ENCODE measurements at regions not wholly inside any gene's neighbourhood (a gene's known extent, or its start where the extent isn't known, plus 50 kb on each side); places are given as distances from the start of the nearest gene placed in this dataset.
"Not testable (repeated sequence)": the region's sequence is repeated elsewhere in the genome, so short reads cannot be mapped to it uniquely, and the experiment has no call there.

DNA sequence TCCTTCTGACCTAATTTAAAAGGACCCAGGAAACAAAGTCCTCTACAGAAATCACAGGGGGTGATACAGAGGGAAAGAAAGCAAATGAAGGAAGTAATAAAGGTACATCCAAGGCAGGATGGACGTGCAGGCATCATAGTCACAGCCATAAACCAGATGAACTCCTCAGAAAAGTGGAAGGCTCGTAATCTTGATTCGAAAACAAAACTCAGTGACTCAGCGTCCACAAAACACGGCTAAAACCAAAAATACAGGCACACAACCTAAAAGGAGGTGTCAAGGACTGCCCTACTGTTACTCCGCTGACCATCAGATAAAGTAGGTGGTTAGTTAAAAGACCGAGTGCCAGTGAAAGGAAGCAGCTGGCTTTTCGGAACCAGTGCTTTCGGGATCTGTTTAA, 81.5 kb downstream of the TRIM69 start:
- DNase-seq (ENCODE audit: low read depth in 1 of 2, low spot score in 1 of 2) = not testable (repeated sequence)

DNA sequence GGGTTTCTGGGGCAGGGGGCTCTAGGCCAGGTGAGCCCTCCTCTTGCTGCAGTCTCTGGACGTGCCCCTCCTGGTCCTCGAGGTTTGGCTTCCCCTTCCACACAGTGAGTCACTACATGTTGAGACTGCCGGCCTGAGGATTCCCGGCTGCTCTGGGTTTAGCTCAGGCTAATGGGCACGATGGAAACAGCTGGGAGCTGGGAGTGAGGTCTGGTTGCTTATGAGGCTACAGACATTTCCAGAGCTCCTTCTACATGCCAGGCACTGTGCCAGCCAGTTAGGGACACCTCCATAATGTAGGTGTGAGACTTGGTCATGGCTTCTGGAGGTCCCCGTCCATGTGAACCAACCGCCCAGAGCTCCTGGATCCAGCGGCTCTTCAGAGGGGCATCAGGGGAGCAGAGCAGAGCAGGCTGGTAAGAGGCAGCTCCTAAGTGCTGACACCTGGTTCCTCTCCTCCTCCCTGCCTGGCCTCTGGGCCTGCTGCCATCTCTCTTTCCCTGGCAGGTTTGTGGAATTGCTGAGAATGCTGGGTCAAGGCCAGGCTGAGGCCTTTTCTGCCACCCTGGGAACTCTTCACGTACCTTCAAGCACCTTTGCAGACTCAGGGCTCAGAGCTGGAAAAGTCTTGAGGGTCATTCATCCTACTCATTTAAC, 83.1 kb downstream of the TRIM69 start:
- not testable (repeated sequence) for DNase-seq (ENCODE audit: low read depth in 1 of 2, low spot score in 1 of 2)

DNA sequence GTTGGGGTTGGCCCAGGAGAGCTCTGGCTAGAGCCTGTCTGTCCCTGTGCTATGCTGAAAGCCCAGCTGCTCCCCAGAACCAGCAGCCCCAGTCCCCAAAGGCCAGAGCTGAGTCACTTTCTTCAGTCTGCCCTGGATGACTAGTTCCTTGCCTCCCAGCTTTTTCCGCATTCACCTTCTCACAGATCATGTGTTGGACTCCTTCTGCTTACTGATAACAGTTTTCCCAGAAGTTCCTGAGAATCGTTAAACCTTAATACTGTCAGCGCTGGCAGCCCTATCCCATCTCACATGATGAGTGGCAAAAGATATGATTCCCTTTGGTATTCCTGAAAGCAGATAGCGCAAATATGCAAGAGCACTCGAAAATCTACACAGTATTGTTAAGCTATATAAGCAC, 84.2 kb downstream of the TRIM69 start:
- DNase-seq (ENCODE audit: low read depth in 1 of 2, low spot score in 1 of 2) = not testable (repeated sequence)

- DNase-seq (ENCODE audit: low read depth in 1 of 2, low spot score in 1 of 2) = not testable (repeated sequence)
These were observed 84.6 kb downstream of the TRIM69 start for GRCh38 chr15:44820967-44821366.

DNA sequence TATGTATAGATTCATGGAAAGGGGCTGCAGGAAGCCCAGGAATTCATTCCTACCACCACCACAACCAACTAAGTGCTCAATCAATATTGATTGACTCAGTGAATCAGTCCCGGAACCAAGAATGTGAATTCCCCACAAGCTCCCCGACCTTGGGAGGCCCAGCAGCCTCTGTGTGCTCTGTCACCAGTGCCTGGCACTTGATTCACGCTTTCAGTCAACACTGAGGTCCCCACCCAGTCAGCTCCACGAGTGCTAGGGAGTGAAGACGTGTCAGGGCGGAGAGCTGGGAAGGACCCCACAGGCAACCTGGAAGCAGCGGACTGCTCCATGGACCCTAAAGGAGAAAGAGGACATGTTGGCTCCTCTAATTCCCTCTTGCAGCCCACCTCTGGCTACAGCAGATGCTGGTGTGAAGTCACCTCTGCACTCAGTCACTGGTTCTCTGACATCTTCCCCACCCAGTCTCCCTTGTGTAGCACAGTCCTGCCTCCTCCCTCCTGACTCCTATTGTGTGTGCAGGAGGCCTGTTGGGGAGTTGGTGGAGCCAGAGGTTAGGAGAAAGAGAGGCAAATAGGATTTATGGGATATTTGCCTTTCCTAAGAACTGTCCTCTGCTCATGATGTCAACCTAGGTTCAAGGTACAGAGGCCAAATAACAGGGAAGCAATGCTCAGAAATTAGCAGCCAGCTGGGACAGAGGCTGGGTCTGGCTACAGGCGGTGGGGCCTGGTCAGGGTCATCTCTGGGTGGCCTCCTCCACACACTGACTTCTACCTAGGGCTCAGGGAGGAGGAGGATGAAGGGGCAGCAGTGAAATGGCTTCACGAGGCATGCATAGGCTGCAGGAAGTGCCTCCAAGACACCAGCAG, 88.2 kb downstream of the TRIM69 start:
- DNase-seq (ENCODE audit: low read depth in 1 of 2, low spot score in 1 of 2) = not testable (repeated sequence)

DNA sequence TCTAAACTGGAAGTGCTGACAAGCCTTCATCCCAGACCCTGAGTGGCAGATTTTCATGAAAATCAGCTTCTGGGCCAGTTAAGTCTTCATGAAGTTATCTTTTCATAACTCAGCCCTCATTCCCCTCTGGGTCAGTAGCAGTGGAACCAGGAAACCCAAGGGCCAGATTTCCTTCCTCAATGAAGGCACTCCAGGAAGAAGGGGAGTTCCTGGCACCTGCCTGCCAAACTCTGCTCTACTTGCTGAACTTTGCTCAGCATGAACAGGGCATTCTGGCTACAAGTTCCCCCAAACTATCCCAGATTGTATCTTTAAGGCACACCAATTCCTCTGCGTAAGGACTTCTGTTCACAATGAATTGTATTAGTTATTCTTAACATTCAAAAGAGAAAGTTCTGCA, 90.3 kb downstream of the TRIM69 start:
- not testable (repeated sequence) for DNase-seq (ENCODE audit: low read depth in 1 of 2, low spot score in 1 of 2)

DNA sequence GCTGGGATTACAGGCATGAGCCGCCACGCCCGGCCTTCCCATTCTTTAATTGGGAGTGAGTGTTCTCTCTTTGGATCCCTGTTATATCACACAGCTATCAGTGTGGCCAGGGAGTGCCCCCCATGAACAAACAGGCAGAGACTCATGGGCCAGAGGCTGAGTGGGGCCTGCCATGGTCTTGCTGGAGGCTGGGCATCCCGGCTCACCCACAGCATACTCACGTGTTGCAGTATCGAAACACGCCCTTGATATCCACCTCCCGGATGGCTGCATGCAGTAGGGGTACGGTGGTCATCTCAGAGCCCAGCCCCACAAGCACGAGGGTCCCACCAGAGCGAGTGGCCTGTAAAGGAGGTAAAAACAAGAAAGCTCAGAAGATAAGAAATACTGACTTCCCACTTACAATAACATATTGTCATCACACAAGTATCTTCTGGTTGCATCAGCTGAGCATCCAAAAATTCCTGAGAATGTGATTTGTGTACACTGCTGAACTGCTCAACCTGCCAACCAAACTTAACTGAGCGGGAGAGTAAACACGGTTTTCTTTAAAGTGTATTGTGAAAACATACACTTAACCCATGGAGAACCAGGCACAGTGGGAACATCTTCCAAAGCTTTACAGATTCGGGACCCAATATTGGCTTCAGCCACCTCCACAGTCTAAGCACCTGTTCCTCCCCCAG, 92.0 kb downstream of the TRIM69 start:
- DNase-seq (ENCODE audit: low read depth in 1 of 2, low spot score in 1 of 2) = not testable (repeated sequence)

DNA sequence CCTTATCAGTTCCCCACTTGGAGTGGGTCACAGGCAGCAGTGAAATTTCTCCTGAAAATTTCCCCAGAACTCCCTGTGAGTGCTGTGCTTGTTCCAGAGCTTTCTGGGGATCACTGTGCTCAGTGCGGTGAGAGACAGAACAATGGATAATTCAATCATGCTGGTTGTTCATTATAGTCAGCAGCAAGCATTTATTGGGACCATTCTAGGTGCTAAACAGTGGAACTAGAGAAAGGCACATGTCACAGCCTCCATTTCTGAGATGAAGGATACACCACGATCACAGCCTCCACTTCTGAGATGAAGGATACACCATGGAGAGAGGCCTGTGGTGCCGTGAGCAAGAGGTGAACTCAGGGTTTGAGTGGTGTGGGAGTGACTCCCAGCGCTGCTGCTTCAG, 92.8 kb downstream of the TRIM69 start:
- not testable (repeated sequence) for DNase-seq (ENCODE audit: low read depth in 1 of 2, low spot score in 1 of 2)

DNA sequence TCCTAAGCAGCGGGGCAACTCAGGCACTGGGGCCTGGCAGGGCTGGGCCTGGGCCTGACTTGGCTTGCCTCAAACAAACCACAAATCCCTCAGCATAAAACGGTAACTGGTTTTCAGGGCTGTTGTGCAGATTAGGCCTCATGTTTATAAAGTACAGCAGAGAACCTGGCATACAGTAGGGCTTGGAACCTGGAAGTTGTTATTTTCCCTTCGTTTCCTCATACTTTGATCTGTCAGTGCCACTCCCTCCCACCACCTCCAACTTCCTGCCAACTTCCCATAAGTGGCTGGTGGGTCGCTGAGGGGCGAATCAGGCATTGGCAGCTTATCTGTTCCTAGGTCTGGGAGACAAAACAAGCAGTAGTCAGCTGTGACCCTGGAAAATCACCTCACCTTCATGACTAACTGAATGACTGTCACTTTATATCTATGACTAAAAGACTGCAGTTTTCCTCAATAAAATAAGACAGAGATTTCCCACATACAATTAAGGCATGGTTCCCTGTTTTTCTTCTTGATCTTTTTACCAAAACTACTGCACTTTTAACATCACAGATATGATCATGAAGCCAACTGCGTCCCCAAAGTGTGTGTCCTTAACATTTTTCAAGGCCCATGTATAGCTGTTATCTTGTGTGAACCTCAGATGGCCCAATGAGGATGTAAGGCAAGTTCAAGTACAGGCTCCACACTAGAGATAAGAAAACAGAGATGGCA, 94.5 kb downstream of the TRIM69 start:
- DNase-seq (ENCODE audit: low read depth in 1 of 2, low spot score in 1 of 2) = not testable (repeated sequence)

GRCh38 chr15:44831409-44831741, 95.0 kb downstream of the TRIM69 start:
- DNase-seq (ENCODE audit: low read depth in 1 of 2, low spot score in 1 of 2) = not testable (repeated sequence)

- DNase-seq (ENCODE audit: low read depth in 1 of 2, low spot score in 1 of 2) = not testable (repeated sequence)
These were observed 95.8 kb downstream of the TRIM69 start for GRCh38 chr15:44832133-44832532.

DNA sequence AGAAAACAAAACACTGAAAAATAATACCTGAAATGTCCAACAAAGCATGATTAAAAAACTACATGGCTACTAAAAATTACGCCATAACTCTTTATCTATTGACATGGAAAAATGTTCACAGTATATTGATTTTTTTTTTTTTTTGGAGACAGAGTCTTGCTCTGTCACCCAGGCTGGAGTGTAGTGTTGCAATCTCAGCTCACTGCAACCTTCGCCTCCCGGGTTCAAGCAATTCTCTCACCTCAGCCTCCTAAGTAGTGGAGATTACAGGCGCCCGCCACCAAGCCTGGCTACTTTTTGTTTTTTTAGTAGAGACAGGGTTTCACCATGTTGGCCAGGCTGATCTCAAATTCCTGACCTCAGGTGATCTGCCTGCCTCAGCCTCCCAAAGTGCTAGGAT, 96.8 kb downstream of the TRIM69 start:
- not testable (repeated sequence) for DNase-seq (ENCODE audit: low read depth in 1 of 2, low spot score in 1 of 2)

DNA sequence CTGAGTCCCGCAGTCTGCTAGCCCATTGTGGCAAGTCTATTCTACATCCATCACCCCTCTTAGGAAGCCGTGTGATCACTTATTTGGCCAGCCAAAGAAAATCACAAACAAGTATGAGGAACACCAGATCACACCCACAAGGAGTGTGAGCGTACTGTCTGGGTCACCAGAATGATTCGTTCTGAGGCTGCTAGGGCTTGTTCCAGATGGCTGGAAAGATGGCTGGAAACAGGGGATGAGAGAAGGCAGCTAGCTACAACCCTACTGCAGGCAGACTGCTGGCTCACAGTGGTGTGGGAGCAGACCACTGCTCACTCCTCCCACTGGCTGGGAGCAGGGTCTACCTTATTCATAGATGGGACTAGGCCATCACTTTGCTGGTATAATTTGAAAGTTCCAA, 97.4 kb downstream of the TRIM69 start:
- not testable (repeated sequence) for DNase-seq (ENCODE audit: low read depth in 1 of 2, low spot score in 1 of 2)

- not testable (repeated sequence) for DNase-seq (ENCODE audit: low read depth in 1 of 2, low spot score in 1 of 2)
These were observed 98.8 kb downstream of the TRIM69 start for GRCh38 chr15:44835082-44835481.

DNA sequence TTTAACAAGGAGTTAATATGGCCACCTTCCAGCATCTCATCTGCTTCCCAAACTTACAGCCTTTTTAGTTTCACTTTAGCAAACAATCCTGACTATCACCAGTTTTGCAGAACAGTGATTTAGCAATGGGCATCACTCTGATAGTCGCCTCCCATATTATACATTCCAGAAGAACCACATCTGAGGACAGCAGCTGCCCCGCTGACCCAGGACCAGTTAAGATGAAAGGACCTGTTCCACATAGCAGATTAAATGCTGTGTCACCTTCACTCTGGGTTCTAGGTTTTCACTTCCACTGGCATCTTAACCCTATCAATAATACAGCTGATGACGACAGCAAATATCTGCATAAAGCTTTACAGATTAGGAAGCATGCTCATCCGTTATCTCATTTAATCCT, 99.8 kb downstream of the TRIM69 start:
- no peak for DNase-seq (ENCODE audit: low read depth in 1 of 2, low spot score in 1 of 2)

DNA sequence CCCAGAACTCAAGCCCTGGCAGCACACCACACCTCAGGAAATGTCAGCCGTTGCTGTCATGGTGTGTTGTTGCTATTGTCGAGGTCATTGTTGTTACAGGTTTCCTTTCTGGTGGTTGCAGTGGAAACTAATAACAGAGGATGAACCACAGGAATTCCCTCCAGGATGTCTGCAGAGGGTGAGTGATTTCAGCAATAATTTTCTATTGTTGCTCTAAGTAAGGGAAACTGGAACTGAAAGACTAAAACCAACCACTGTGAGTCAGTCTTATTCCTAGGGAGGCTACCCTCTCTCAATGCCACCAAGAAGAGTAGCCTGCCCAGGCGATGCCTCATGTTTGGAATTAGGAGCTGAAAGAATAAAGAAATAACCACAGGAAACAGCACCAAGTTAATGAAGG, 102.6 kb downstream of the TRIM69 start:
- DNase-seq (ENCODE audit: low read depth in 1 of 2, low spot score in 1 of 2) = not testable (repeated sequence)

DNA sequence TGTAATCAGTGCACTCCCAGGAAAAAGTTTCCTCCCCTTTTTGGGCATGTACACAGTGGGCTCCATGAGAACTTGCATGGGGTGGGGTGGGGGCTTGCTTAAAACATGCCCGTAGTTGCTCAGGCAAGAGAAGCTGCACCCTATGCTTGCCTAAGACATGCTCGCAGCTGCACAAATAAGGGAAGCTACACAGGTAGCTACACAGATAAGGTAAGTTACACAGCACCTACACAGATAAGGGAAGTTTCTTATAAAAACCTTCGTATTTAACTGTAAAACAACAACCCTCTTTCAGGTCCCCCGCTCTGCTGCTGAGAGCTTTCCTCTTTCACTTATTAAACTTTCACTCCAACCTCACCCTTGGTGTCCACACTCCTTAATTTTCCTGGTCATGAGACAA, 105.4 kb downstream of the TRIM69 start:
- not testable (repeated sequence) for DNase-seq (ENCODE audit: low read depth in 1 of 2, low spot score in 1 of 2)

- DNase-seq (ENCODE audit: low read depth in 1 of 2, low spot score in 1 of 2) = not testable (repeated sequence)
These were observed 106.6 kb downstream of the TRIM69 start for GRCh38 chr15:44842883-44843282.

- not testable (repeated sequence) for DNase-seq (ENCODE audit: low read depth in 1 of 2, low spot score in 1 of 2)
These were observed 108.6 kb downstream of the TRIM69 start for GRCh38 chr15:44844936-44845335.

DNA sequence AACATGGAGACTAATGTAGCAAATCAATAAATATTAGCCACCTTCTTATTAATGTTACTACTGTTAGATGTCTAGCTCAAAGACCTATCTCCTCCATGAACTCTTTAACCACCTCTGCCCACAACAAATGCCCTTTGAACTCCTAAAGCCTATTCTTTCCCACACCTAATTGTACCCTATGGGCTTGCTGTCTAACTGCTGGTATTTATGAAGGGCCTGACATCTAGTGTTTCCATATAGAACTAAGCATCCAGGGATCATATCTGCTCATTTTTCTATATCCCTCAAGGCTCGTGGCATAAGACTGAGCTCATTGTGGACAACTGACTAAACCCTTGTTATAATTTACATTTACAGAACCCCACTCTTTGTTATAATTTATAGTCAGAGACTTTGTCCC, 109.8 kb downstream of the TRIM69 start:
- DNase-seq (ENCODE audit: low read depth in 1 of 2, low spot score in 1 of 2) = not testable (repeated sequence)

DNA sequence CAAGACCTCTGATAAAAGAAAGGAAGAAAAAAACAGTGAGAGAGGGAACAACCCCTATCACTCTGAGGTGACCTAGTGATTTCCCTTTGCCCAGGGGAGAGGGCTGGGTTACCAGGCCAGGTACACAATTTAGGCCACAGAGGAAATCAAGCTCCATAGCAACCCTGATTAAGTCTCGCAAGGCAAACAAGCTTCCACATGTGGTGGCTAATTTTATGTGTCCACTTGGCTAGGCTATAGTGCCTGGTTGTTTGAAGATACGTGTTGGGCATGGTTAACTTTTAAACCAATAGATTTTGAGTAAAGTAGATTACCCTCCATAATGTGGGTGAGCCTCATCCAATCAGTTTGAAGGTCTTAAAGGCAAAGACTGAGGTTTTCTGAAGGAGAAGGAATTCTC, 108.9 kb upstream of the TERB2 start:
- DNase-seq (ENCODE audit: low read depth in 1 of 2, low spot score in 1 of 2) = not testable (repeated sequence)

Measured in stimulated activated CD4-positive, alpha-beta T cell treated with anti-CD3 and anti-CD28 coated beads, Interleukin-15, amount 100 ng/mL, for 1 hour (primary cell).